GM12891 (cell line): ENCODE measurements at regions not wholly inside any gene's neighbourhood (a gene's known extent, or its start where the extent isn't known, plus 50 kb on each side); places are given as distances from the start of the nearest gene placed in this dataset.

ENCODE experiments used
- POLR2A ChIP-seq: IDR thresholded peaks from 2 replicates; pipeline ENCODE4 v1.6.1; 2011; ENCODE audit warnings: low read depth, low read length, control low read depth
- TAF1 ChIP-seq: IDR thresholded peaks from 2 replicates; pipeline ENCODE4 v1.6.1; 2011; ENCODE audit warnings: low read depth, low read length, control low read depth

GRCh38 chr16:76857402-76857801 lies 333.6 kb upstream of the MON1B start:
- no peak for TF ChIP-seq POLR2A
- no peak for TF ChIP-seq TAF1
